Hepatocyte (in vitro differentiated cells): ENCODE measurements at regions not wholly inside any gene's neighbourhood (a gene's known extent, or its start where the extent isn't known, plus 50 kb on each side); places are given as distances from the start of the nearest gene placed in this dataset.

Experiments used
- EZH2 ChIP-seq: fragments of 200-600 bp; sonication (generic); IDR thresholded peaks from 2 replicates; pipeline ENCODE4 v1.6.1; 2016; ENCODE audit warnings: antibody characterized with exemption, mild to moderate bottlenecking, borderline replicate concordance
- TF ChIP-seq, protein P1 (sequence below): fragments of 200-600 bp; sonication (generic); IDR thresholded peaks from 2 replicates; pipeline ENCODE4 v1.5.1; 2016; ENCODE audit warnings: antibody characterized with exemption, mild to moderate bottlenecking; ENCODE audit not compliant: poor library complexity

DNA sequence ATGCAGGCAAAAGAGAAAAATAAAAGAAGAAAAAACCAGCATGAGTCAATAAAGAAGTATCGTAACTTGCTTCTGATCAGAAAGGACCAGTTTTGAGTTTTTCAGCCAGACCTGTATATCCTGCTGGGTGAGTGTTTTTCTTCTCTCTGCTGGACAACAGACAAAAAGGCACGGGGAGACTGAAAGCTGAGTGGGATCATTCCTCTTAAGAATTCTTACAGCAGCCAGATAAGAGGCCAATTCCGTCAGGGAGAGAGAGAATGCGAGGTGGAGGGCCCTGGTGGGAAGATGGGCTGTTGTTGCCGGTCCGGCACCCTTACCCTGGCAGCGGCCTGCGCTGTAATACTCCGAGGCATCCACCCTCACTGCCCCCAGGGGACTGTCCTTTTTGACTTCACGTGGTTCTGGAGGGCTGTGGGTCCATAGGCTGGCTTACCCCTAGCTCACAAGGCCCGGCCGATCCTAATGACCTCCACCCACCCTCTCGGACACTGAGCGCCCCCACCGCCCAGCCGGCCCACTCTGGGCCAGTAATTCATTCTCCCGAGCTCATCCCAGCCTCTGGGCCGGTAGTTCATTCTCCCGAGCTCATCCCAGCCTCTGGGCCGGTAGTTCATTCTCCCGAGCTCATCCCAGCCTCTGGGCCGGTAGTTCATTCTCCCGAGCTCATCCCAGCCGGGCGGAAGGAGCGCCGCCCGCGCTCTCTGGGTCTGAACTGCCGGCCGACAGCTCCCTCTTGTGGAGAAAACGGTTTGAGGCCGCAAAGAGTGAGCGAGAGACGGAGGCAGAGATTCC lies 118.3 kb upstream of the SIRPA start:
- no peak for TF ChIP-seq EZH2
- TF ChIP-seq, protein P1, sequence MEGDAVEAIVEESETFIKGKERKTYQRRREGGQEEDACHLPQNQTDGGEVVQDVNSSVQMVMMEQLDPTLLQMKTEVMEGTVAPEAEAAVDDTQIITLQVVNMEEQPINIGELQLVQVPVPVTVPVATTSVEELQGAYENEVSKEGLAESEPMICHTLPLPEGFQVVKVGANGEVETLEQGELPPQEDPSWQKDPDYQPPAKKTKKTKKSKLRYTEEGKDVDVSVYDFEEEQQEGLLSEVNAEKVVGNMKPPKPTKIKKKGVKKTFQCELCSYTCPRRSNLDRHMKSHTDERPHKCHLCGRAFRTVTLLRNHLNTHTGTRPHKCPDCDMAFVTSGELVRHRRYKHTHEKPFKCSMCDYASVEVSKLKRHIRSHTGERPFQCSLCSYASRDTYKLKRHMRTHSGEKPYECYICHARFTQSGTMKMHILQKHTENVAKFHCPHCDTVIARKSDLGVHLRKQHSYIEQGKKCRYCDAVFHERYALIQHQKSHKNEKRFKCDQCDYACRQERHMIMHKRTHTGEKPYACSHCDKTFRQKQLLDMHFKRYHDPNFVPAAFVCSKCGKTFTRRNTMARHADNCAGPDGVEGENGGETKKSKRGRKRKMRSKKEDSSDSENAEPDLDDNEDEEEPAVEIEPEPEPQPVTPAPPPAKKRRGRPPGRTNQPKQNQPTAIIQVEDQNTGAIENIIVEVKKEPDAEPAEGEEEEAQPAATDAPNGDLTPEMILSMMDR = peak; percentile 91
